GM23248 (cell line): ENCODE measurements at regions not wholly inside any gene's neighbourhood (a gene's known extent, or its start where the extent isn't known, plus 50 kb on each side); places are given as distances from the start of the nearest gene placed in this dataset. TPM values are rescaled to one million over a fixed set of nuclear protein-coding genes. Genes with fewer than 3 reads are reported as not detected.

ENCODE experiments used
- DNase-seq: peaks from one replicate; pipeline ENCODE4 v3.0.0-alpha.2; 2015
- H2AFZ ChIP-seq: fragments of 200-600 bp; sonication (generic); 2 replicates; pipeline ENCODE4 v1.6.1; 2016; ENCODE audit warnings: antibody characterized with exemption
- H3F3A ChIP-seq: fragments of 200-600 bp; sonication (generic); 2 replicates; pipeline ENCODE4 v1.6.1; 2016; ENCODE audit warnings: mild to moderate bottlenecking, antibody characterized with exemption, mixed run types; ENCODE audit not compliant: insufficient read depth
- H3K27ac ChIP-seq: fragments of 200-600 bp; sonication (generic); 2 replicates; pipeline ENCODE4 v1.5.1; 2016; ENCODE audit warnings: mild to moderate bottlenecking
- H3K27me3 ChIP-seq: fragments of 200-600 bp; sonication (generic); replicated peaks from 2 replicates; pipeline ENCODE4 v1.6.1; 2016; ENCODE audit warnings: mild to moderate bottlenecking; ENCODE audit not compliant: insufficient read depth
- H3K36me3 ChIP-seq: fragments of 200-600 bp; sonication (generic); 2 replicates; pipeline ENCODE4 v1.6.1; 2016; ENCODE audit warnings: low read depth, mild to moderate bottlenecking
- H3K4me1 ChIP-seq: fragments of 200-600 bp; sonication (generic); 2 replicates; pipeline ENCODE4 v1.6.1; 2016; ENCODE audit warnings: mild to moderate bottlenecking; ENCODE audit not compliant: insufficient read depth
- H3K4me2 ChIP-seq: fragments of 200-600 bp; sonication (generic); one replicate; pipeline ENCODE4 v1.6.1; 2016; ENCODE audit warnings: mild to moderate bottlenecking; ENCODE audit not compliant: unreplicated experiment
- H3K4me3 ChIP-seq: fragments of 200-600 bp; sonication (generic); 2 replicates; pipeline ENCODE4 v1.5.1; 2016; ENCODE audit warnings: mild to moderate bottlenecking
- H3K79me2 ChIP-seq: fragments of 200-600 bp; sonication (generic); 2 replicates; pipeline ENCODE4 v1.6.1; 2016; ENCODE audit warnings: mild to moderate bottlenecking; ENCODE audit not compliant: insufficient read depth
- H3K9ac ChIP-seq: fragments of 200-600 bp; sonication (generic); 2 replicates; pipeline ENCODE4 v1.6.1; 2016; ENCODE audit warnings: mild to moderate bottlenecking
- H3K9me2 ChIP-seq: fragments of 200-600 bp; sonication (generic); 2 replicates; pipeline ENCODE4 v1.6.1; 2016; ENCODE audit warnings: mixed run types, mild to moderate bottlenecking, moderate library complexity; ENCODE audit not compliant: insufficient read depth
- H3K9me3 ChIP-seq: fragments of 200-600 bp; sonication (generic); one replicate; pipeline ENCODE4 v1.6.1; 2017; ENCODE audit warnings: low read depth
- H4K20me1 ChIP-seq: fragments of 200-600 bp; sonication (generic); 2 replicates; pipeline ENCODE4 v1.6.0; 2016; ENCODE audit not compliant: insufficient read depth
- EZH2 ChIP-seq: fragments of 200-600 bp; sonication (generic); IDR thresholded peaks from 2 replicates; pipeline ENCODE4 v1.6.1; 2018; ENCODE audit warnings: antibody characterized with exemption, mild to moderate bottlenecking; ENCODE audit not compliant: insufficient read depth, poor library complexity, severe bottlenecking
- EZH2phosphoT487 ChIP-seq: fragments of 200-600 bp; sonication (generic); IDR thresholded peaks from 2 replicates; pipeline ENCODE4 v1.6.1; 2018; ENCODE audit warnings: antibody characterized with exemption, moderate library complexity, mild to moderate bottlenecking, low read depth; ENCODE audit not compliant: insufficient read depth
- WGBS, 2 experiments: methylation state at CpG; one replicate each; pipeline ENCODE4 v1.1.6; 2015 to 2017; ENCODE audit warnings: low lambda C conversion rate in 2 of 2, low coverage in 1 of 2; ENCODE audit errors: missing lambda C conversion rate in 2 of 2; 5-methylcytosine and 5-hydroxymethylcytosine counted together
- in situ Hi-C: fragments of 300-500 bp; cut with MboI; formaldehyde crosslinking; loops from 2 replicates; pipeline ENCODE4 v1.15.0; 2020
- microRNA-seq: library from miRNA; unstranded; fragments of <30 nt; microRNA quantifications from one replicate; pipeline ENCODE4, GENCODE V29; 2016; ENCODE audit warnings: borderline number of aligned reads
- small RNA-seq: library from RNA; depleted of rRNA; stranded (forward); fragments of <200 nt; gene quantifications from one replicate; pipeline ENCODE3, GENCODE V24; 2014; ENCODE audit warnings: low read depth, low replicate concordance

- 42 to 45% methylated on average over 23 of the region's 23 CpGs for WGBS, 2 experiments
- DNase-seq = peak; percentile 96
- no peak overlapping the region for H3K4me2 ChIP-seq
These were observed 51.8 kb upstream of the SLCO4A1 start for GRCh38 chr20:62590309-62591121.

GRCh38 chr20:62591122-62591468, 51.2 kb upstream of the SLCO4A1 start:
- 73 to 76% methylated on average over 11 of the region's 11 CpGs for WGBS, 2 experiments
- H3K4me1 ChIP-seq = peaks cover 21% of the 10 kb centered on the region
- no peaks in the 10 kb centered on the region for H3K79me2 ChIP-seq
- no peak for TF ChIP-seq EZH2phosphoT487
- TF ChIP-seq EZH2 = no peak
- no peak overlapping the region for H3K4me2 ChIP-seq
- H3K9ac ChIP-seq = no peak overlapping the region
- DNase-seq = no peak
- H3K36me3 ChIP-seq = no peaks in the 10 kb centered on the region
- no peak overlapping the region for H3K27ac ChIP-seq
- no peak overlapping the region for H3K4me3 ChIP-seq
- H3K27me3 ChIP-seq = no peaks in the 10 kb centered on the region
- H4K20me1 ChIP-seq = no peaks in the 10 kb centered on the region
- H3F3A ChIP-seq = no peaks in the 10 kb centered on the region
- H2AFZ ChIP-seq = no peak overlapping the region
- H3K9me3 ChIP-seq = no peaks in the 10 kb centered on the region
- in situ Hi-C loops = no loop called here
- no peaks in the 10 kb centered on the region for H3K9me2 ChIP-seq

More at GRCh38 chr20:62590309-62591121, 51.8 kb upstream of the SLCO4A1 start:
- H3K36me3 ChIP-seq = no peaks in the 10 kb centered on the region
- in situ Hi-C loops = no loop called here
- H3K27ac ChIP-seq = no peak overlapping the region
- H3K27me3 ChIP-seq = no peaks in the 10 kb centered on the region
- H3K4me3 ChIP-seq = no peak overlapping the region
- H3K4me1 ChIP-seq = peaks cover 21% of the 10 kb centered on the region
- H3F3A ChIP-seq = no peaks in the 10 kb centered on the region
- H3K79me2 ChIP-seq = no peaks in the 10 kb centered on the region
- H3K9me3 ChIP-seq = no peaks in the 10 kb centered on the region
- H2AFZ ChIP-seq = no peak overlapping the region
- H4K20me1 ChIP-seq = no peaks in the 10 kb centered on the region
- no peak for TF ChIP-seq EZH2
- TF ChIP-seq EZH2phosphoT487 = no peak
- no peaks in the 10 kb centered on the region for H3K9me2 ChIP-seq
- H3K9ac ChIP-seq = no peak overlapping the region

GRCh38 chr20:62591591-62591990, 50.7 kb upstream of the SLCO4A1 start:
- H4K20me1 ChIP-seq = no peaks in the 10 kb centered on the region
- 0 out of 2 replicates have a peak, but pooled peaks cover 2% of the 10 kb centered on the region for H3K27me3 ChIP-seq
- H3K9ac ChIP-seq = no peak overlapping the region
- H3K4me2 ChIP-seq = no peak overlapping the region
- 60 to 69% methylated on average over 10 of the region's 10 CpGs for WGBS, 2 experiments
- H3K9me3 ChIP-seq = no peaks in the 10 kb centered on the region
- no peaks in the 10 kb centered on the region for H3K79me2 ChIP-seq
- peaks cover 21% of the 10 kb centered on the region for H3K4me1 ChIP-seq
- no peaks in the 10 kb centered on the region for H3F3A ChIP-seq
- H3K9me2 ChIP-seq = no peaks in the 10 kb centered on the region
- no peak overlapping the region for H3K27ac ChIP-seq
- H3K36me3 ChIP-seq = no peaks in the 10 kb centered on the region
- no peak overlapping the region for H3K4me3 ChIP-seq
- TF ChIP-seq EZH2phosphoT487 = no peak
- DNase-seq = no peak
- in situ Hi-C loops = no loop called here
- no peak overlapping the region for H2AFZ ChIP-seq

Small RNA genes lying in the stretch of these regions (microRNA-seq; reads per million reads assigned to microRNA genes)
- gene MIR1-1 = not detected
- not detected for gene MIR133A2

Small RNA genes lying in the stretch of these regions (small RNA-seq; reads per million reads assigned to genes)
- not detected for gene MIR1-1
